B cell (primary cell): ENCODE measurements at regions not wholly inside any gene's neighbourhood (a gene's known extent, or its start where the extent isn't known, plus 50 kb on each side); places are given as distances from the start of the nearest gene placed in this dataset.

Source experiments
- ATAC-seq: fragments of 200-7000 bp; cut with Tn5 transposase; one replicate; pipeline ENCODE4 v1.10.0; 2021; ENCODE audit warnings: low read depth, mild to moderate bottlenecking, moderate number of reproducible peaks, moderate library complexity
- CTCF ChIA-PET: fragments of 350-600 bp; sonication (Branson Sonifier 250); formaldehyde crosslinking; loops from one replicate; lab custom pipeline; 2021; ENCODE audit warnings: antibody characterized with exemption, inconsistent platforms; lab: Charles Lee
- POLR2A ChIA-PET: fragments of 350-600 bp; sonication (Branson Sonifier 250); formaldehyde crosslinking; loops from one replicate; lab custom pipeline; 2021; ENCODE audit warnings: antibody characterized with exemption; lab: Charles Lee
- DNase-seq: peaks from one replicate; pipeline ENCODE4 v3.0.0; 2013
- H2AFZ ChIP-seq: 2 replicates; pipeline ENCODE4 v1.6.1; 2012; ENCODE audit warnings: mild to moderate bottlenecking, low read depth, low read length; ENCODE audit not compliant: insufficient read depth, poor library complexity, severe bottlenecking
- H3K27ac ChIP-seq, 2 donors: 1 replicate in 1 of 2; 2 replicates in 1 of 2; pipeline ENCODE4 v1.5.1; 2012 to 2013; ENCODE audit warnings: low read length in 2 of 2, mild to moderate bottlenecking in 2 of 2, moderate library complexity in 1 of 2
- H3K27me3 ChIP-seq, 4 experiments: fragments of 200-600 bp in 1 of 4; sonication (generic) in 1 of 4; replicated peaks in 1 of 4; 1 replicate in 2 of 4; 2 replicates in 2 of 4; pipeline versions ENCODE4 v1.6.1 to v1.7.0; 2013 to 2016; ENCODE audit warnings: low read length in 3 of 4, mild to moderate bottlenecking in 2 of 4, mixed read lengths in 1 of 4, moderate library complexity in 1 of 4; ENCODE audit not compliant: insufficient read depth in 4 of 4, control insufficient read depth in 3 of 4; ENCODE audit errors: control extremely low read depth in 1 of 4
- H3K36me3 ChIP-seq, 2 experiments: replicated peaks in 1 of 2; 1 replicate in 1 of 2; 2 replicates in 1 of 2; pipeline versions ENCODE4 v1.6.1 to v1.7.1; 2013; ENCODE audit warnings: low read length in 1 of 2; ENCODE audit not compliant: insufficient read depth in 2 of 2, control insufficient read depth in 1 of 2; ENCODE audit errors: control extremely low read depth in 1 of 2, extremely low read depth in 1 of 2
- H3K4me1 ChIP-seq, 2 donors: fragments of 200-600 bp in 1 of 2; sonication (generic) in 1 of 2; 1 replicate in 1 of 2; 2 replicates in 1 of 2; pipeline versions ENCODE4 v1.5.1 to v1.6.1; 2013 to 2017; ENCODE audit warnings: low read length in 2 of 2; ENCODE audit not compliant: control insufficient read depth in 2 of 2, insufficient read depth in 2 of 2
- H3K4me2 ChIP-seq: replicated peaks from 2 replicates; pipeline ENCODE3; 2012; ENCODE audit warnings: mild to moderate bottlenecking, low read depth, low read length; ENCODE audit not compliant: poor library complexity, severe bottlenecking
- H3K4me3 ChIP-seq, 5 experiments: fragments of 200-600 bp in 1 of 5; sonication (generic) in 1 of 5; 1 replicate in 3 of 5; 2 replicates in 2 of 5; pipeline versions ENCODE4 v1.5.1 to v1.7.0; 2011 to 2016; ENCODE audit warnings: low read length in 4 of 5, mild to moderate bottlenecking in 4 of 5, low read depth in 2 of 5, control low read depth in 1 of 5, moderate library complexity in 1 of 5; ENCODE audit not compliant: insufficient read depth in 1 of 5; ENCODE audit errors: control extremely low read depth in 1 of 5, extremely low read depth in 1 of 5
- H3K79me2 ChIP-seq: fragments of 200-600 bp; sonication (generic); one replicate; pipeline ENCODE4 v1.6.0; 2016; ENCODE audit warnings: low read length; ENCODE audit not compliant: control insufficient read depth, insufficient read depth
- H3K9ac ChIP-seq: fragments of 200-600 bp; sonication (generic); 2 replicates; pipeline ENCODE4 v1.6.1; 2017; ENCODE audit warnings: mild to moderate bottlenecking, low read length, moderate library complexity
- H3K9me3 ChIP-seq, 3 donors: one replicate each; pipeline versions ENCODE4 v1.6.1 to v1.7.1; 2013; ENCODE audit warnings: low read length in 2 of 3; ENCODE audit not compliant: control insufficient read depth in 2 of 3, insufficient read depth in 1 of 3; ENCODE audit errors: control extremely low read depth in 1 of 3
- H4K20me1 ChIP-seq: 2 replicates; pipeline ENCODE4 v1.6.0; 2012; ENCODE audit warnings: mild to moderate bottlenecking, low read length; ENCODE audit not compliant: insufficient read depth, control insufficient read depth, poor library complexity, severe bottlenecking
- H3K27ac Mint-ChIP-seq: one replicate; pipeline ENCODE4 v1.8.0; 2021; ENCODE audit warnings: mixed read lengths
- H3K27me3 Mint-ChIP-seq: one replicate; pipeline ENCODE4 v1.8.0; 2021; ENCODE audit warnings: mixed read lengths
- H3K4me1 Mint-ChIP-seq: one replicate; pipeline ENCODE4 v1.8.0; 2021; ENCODE audit warnings: mixed read lengths
- H3K4me3 Mint-ChIP-seq: one replicate; pipeline ENCODE4 v1.8.0; 2021; ENCODE audit warnings: mixed read lengths
- H3K9me3 Mint-ChIP-seq: one replicate; pipeline ENCODE4 v1.8.0; 2022; ENCODE audit warnings: mixed read lengths; ENCODE audit not compliant: insufficient read depth
- EZH2 ChIP-seq: IDR thresholded peaks from 2 replicates; pipeline ENCODE4 v1.6.1; 2012; ENCODE audit warnings: borderline replicate concordance, low read depth, mild to moderate bottlenecking, moderate library complexity, low read length; ENCODE audit not compliant: insufficient read depth, poor library complexity, severe bottlenecking
- WGBS: methylation state at CpG from one replicate; pipeline ENCODE4 v1.1.5; 2013; ENCODE audit warnings: missing lambda C conversion rate; ENCODE audit not compliant: insufficient coverage; 5-methylcytosine and 5-hydroxymethylcytosine counted together
- intact Hi-C: fragments of 100-400 bp; cut with micrococcal nuclease; formaldehyde crosslinking; loops from one replicate; pipeline ENCODE4 v1.10.0; 2022
- TF ChIP-seq, protein P1 (sequence below): fragments of 200-600 bp; IDR thresholded peaks from one replicate; pipeline ENCODE4 v1.8.0; 2022; ENCODE audit warnings: antibody characterized with exemption, mild to moderate bottlenecking

DNA sequence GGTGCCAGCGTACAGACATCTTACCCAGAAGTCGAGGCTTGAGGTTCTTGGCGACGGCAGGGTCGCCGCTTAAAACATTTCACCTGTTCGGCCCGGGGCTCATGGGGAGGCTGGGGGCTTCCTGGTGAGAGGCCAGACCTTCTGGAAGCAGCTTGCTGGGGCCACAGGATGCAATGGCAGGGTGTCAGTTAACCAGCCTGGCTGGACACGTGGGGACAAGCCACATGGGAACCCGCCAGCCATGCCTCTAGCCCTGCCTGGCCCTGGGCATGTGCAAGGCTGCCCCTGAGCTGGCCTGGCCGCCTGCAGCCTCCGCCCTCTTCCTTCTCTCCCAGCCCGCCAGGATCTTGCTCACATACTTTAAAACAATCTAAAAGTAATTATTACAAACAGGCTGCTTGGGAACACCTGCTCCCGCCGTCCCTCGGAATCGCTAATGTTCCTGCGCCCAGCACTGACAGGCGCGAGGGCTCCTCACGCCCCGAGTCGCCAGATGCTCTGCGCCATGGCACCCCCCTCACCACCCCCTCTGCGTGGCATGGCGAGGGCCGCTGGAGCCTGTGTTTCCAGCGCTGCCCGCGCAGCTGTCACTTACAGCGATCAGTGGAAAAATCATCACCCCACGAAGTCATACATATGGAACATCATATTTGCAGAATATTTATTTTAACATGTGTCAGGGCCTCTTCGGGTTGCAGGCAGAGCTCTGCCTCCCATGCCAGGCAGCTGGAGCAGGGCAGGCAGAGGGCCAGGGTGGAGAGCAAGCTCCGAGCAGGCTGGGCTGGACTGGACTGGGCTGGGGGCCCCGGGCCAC is 188.7 kb upstream of the GSE1 start:
- WGBS: 92% methylated on average over 30 of the region's 35 CpGs
- H3K79me2 ChIP-seq: no peaks in the 10 kb centered on the region
- DNase-seq (no peak), ATAC-seq (no peak)
- Mint-ChIP-seq H3K27ac (peak overlapping the region; percentile 46), H3K4me3 (no peak overlapping the region), H3K9me3 (no peaks in the 10 kb centered on the region), H3K27me3 (peaks cover 24% of the 10 kb centered on the region), H3K4me1 (no peaks in the 10 kb centered on the region)
- no peak overlapping the region for H3K4me3 ChIP-seq
- no peaks in the 10 kb centered on the region for H3K4me1 ChIP-seq
- no peak overlapping the region for H2AFZ ChIP-seq
- H3K9me3 ChIP-seq: peaks cover 0 to 4% (median 0%) of the 10 kb centered on the region in 3 donors
- H3K4me2 ChIP-seq: no peak overlapping the region
- CTCF ChIA-PET: interaction anchor here (1.0 to 6.1 kb wide), 3 partner anchors 8 to 192 kb away, joined by 3 to 46 read pairs (median 4); no protein-coding TSS in a partner anchor
- peaks cover 0 to 7% (median 0%) of the 10 kb centered on the region in 4 experiments for H3K27me3 ChIP-seq
- intact Hi-C loops: no loop called here
- TF ChIP-seq, protein P1, sequence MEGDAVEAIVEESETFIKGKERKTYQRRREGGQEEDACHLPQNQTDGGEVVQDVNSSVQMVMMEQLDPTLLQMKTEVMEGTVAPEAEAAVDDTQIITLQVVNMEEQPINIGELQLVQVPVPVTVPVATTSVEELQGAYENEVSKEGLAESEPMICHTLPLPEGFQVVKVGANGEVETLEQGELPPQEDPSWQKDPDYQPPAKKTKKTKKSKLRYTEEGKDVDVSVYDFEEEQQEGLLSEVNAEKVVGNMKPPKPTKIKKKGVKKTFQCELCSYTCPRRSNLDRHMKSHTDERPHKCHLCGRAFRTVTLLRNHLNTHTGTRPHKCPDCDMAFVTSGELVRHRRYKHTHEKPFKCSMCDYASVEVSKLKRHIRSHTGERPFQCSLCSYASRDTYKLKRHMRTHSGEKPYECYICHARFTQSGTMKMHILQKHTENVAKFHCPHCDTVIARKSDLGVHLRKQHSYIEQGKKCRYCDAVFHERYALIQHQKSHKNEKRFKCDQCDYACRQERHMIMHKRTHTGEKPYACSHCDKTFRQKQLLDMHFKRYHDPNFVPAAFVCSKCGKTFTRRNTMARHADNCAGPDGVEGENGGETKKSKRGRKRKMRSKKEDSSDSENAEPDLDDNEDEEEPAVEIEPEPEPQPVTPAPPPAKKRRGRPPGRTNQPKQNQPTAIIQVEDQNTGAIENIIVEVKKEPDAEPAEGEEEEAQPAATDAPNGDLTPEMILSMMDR: no peak
- TF ChIP-seq EZH2: no peak
- H4K20me1 ChIP-seq: no peaks in the 10 kb centered on the region
- POLR2A ChIA-PET: no interaction called here
- no peaks in the 10 kb centered on the region for H3K36me3 ChIP-seq
- H3K27ac ChIP-seq: no peak overlapping the region
- H3K9ac ChIP-seq: no peak overlapping the region

DNA sequence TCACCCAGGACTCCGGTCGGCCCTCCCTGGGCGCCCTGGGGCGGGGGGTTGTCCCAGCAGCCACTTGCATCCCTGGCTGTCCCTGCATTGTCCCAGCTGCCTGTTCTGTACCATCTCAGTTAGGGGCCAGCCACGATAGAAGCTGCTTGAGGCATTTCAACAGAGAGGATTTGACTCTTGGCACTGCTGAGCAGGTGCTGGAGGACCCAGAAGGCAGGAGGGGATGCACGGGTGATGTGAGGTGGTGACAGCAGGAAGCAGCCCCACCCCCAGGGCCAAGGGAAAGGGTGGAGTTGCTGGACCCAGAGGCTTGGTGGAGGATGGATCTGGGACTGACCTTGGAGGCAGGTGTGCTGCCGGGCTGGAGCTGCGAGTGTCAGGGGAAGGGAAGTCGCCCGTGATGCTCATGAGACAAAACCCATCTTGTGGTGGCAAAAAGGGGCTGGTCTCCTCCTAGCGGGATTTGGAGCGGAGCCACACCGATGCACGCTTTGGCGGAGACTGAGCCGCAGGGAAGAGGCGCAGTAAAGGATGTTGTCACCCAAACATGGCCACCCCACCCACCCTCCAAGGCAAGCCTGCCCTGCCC is 188.0 kb upstream of the GSE1 start:
- H3K79me2 ChIP-seq: no peaks in the 10 kb centered on the region
- no peaks in the 10 kb centered on the region for H3K36me3 ChIP-seq
- H3K4me1 ChIP-seq: no peaks in the 10 kb centered on the region
- H3K27me3 Mint-ChIP-seq: peaks cover 31% of the 10 kb centered on the region
- H3K4me3 ChIP-seq: no peak overlapping the region
- H3K27ac ChIP-seq: no peak overlapping the region
- peaks cover 0 to 4% (median 0%) of the 10 kb centered on the region in 3 donors for H3K9me3 ChIP-seq
- TF ChIP-seq EZH2: no peak
- TF ChIP-seq, protein P1: no peak
- POLR2A ChIA-PET: no interaction called here
- CTCF ChIA-PET: interaction anchor here (6.1 kb wide), 1 partner anchor 185 kb away, joined by 46 read pairs; no protein-coding TSS in a partner anchor
- H3K4me2 ChIP-seq: no peak overlapping the region
- DNase-seq: no peak
- no peaks in the 10 kb centered on the region for H3K4me1 Mint-ChIP-seq
- H3K27ac Mint-ChIP-seq: no peak overlapping the region
- no peak overlapping the region for H3K4me3 Mint-ChIP-seq
- 85% methylated on average over 15 of the region's 17 CpGs for WGBS
- no peak overlapping the region for H2AFZ ChIP-seq
- H3K9me3 Mint-ChIP-seq: no peaks in the 10 kb centered on the region
- H3K9ac ChIP-seq: no peak overlapping the region
- peaks cover 0 to 8% (median 0%) of the 10 kb centered on the region in 4 experiments for H3K27me3 ChIP-seq
- no peaks in the 10 kb centered on the region for H4K20me1 ChIP-seq
- ATAC-seq: no peak
- intact Hi-C loops: no loop called here
